ENCODE measurements at regions not wholly inside any gene's neighbourhood (a gene's known extent, or its start where the extent isn't known, plus 50 kb on each side); places are given as distances from the start of the nearest gene placed in this dataset.
A peak's percentile ranks its signal among the peaks of the same experiment; 100 is the strongest.

DNA sequence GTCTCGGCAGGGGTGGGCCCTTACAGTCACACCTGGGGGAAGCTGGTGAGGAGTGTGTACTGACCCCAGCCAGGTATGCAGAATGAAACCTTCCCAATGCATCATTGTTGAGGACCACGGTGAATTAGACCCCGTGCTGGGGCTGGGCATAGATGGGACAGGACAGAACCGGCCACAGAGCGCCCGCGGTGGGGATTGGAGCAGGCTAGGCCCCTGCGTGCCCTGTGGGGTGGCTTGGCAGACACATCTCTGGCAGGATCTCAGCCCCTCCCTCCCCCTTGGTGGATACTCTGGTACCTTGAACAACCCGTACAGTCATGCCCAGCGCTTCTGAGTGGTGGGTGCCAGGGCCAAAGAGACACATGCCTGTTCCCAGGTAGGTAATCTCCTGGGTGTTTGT is 200.6 kb downstream of the TEX29 start:
- TF ChIP-seq, protein P1, sequence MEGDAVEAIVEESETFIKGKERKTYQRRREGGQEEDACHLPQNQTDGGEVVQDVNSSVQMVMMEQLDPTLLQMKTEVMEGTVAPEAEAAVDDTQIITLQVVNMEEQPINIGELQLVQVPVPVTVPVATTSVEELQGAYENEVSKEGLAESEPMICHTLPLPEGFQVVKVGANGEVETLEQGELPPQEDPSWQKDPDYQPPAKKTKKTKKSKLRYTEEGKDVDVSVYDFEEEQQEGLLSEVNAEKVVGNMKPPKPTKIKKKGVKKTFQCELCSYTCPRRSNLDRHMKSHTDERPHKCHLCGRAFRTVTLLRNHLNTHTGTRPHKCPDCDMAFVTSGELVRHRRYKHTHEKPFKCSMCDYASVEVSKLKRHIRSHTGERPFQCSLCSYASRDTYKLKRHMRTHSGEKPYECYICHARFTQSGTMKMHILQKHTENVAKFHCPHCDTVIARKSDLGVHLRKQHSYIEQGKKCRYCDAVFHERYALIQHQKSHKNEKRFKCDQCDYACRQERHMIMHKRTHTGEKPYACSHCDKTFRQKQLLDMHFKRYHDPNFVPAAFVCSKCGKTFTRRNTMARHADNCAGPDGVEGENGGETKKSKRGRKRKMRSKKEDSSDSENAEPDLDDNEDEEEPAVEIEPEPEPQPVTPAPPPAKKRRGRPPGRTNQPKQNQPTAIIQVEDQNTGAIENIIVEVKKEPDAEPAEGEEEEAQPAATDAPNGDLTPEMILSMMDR (IDR thresholded peaks at IDR 0.05 in 8 of 11, conservative IDR thresholded peaks at IDR 0.05 in 3 of 11), result no peak
- no peak for TF ChIP-seq POLR2A (IDR thresholded peaks at IDR 0.05)
- TF ChIP-seq POLR2AphosphoS5 (IDR thresholded peaks at IDR 0.05), result no peak
- Histone ChIP-seq H3K27ac (no peak overlapping the region), H3K4me1 (no peaks in the 10 kb centered on the region), H3K36me3 (no peaks in the 10 kb centered on the region), H3K27me3 (replicated peaks in 1 of 7) (peaks cover 0 to 46% (median 0%) of the 10 kb centered on the region in 7 donors), H3K9me3 (no peaks in the 10 kb centered on the region), H3K4me3 (no peak overlapping the region)
- DNase-seq, result peak; percentile 44
- intact Hi-C loops (cut with DNase I; ENCODE audit: low total_unique reads), result no loop called here
- 84 to 92% (median 86%) methylated on average over 9 to 10 of the region's 10 CpGs for WGBS, 5 donors

DNA sequence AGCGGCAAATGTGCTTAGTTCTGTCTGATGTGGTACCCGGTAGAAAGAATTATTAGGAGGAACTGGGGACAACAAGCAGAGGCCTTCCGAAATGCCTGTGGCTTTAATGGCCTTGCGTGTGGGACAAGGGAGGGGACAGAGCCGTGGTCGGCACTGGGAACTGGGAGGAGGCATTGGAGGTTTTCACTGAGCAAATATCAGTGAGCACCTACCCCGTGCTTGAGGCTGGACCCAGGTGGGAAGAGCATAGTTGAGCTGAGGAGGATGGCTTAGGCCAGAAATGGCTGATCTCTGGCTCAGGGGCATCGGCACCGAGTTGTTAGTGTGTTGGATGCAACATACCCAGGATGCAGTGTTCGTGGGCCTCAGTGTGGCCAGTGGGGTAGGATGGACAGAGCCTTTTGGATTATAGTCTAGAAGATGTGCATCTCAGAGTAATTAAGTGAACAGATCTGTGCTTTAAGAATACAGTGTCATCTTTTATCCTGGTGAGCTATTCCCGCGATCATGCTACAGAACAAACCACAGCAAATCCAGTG is 201.3 kb downstream of the TEX29 start:
- Histone ChIP-seq H3K36me3 (no peaks in the 10 kb centered on the region), H3K4me1 (no peaks in the 10 kb centered on the region), H3K9me3 (no peaks in the 10 kb centered on the region), H3K4me3 (no peak overlapping the region), H3K27me3 (replicated peaks in 1 of 7) (peaks cover 0 to 43% (median 0%) of the 10 kb centered on the region in 7 donors), H3K27ac (no peak overlapping the region)
- TF ChIP-seq, protein P1 (IDR thresholded peaks at IDR 0.05 in 8 of 11, conservative IDR thresholded peaks at IDR 0.05 in 3 of 11), result no peak
- no peak for TF ChIP-seq POLR2A (IDR thresholded peaks at IDR 0.05)
- TF ChIP-seq POLR2AphosphoS5 (IDR thresholded peaks at IDR 0.05), result no peak
- peak; percentile 39 for DNase-seq
- intact Hi-C loops (cut with DNase I; ENCODE audit: low total_unique reads), result no loop called here
- 54 to 62% (median 57%) methylated on average over 12 of the region's 12 CpGs for WGBS, 5 donors

DNA sequence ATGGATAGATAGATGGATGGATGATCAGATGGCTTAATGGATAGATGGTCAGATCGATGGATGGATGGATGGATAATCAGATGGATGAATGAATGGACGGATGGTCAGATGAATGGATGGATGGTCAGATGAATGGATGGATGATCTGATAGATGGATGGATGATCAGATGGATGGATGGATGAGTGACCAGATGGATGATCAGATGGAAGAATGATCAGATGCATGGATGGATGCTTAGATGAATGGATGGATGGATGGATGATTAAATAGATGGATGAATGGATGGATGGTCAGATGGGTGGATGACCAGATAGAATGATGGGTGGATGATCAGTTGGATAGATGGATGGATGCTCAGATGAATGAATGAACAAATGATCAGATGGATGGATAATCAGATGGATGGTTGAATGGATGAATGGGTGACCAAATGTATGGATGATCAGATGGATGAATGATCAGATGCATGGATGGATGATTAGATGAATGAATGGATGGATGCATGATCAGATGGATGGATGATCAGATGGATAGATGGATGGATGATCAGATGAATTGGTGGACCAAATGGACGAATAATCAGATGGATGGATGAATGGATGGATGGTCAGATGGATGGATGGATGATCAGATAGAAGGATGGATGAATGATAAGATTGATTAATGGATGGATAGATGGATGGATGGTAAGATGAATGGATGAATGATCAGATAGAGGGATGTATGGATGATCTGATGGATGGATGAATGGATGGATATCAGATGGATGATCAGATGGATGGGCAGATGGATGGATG is 205.1 kb downstream of the TEX29 start:
- DNase-seq, result no peak
- no peak overlapping the region for H3K27ac ChIP-seq
- H3K4me3 ChIP-seq, result no peak overlapping the region
- no peaks in the 10 kb centered on the region for H3K4me1 ChIP-seq
- WGBS, 5 donors, result 60 to 80% (median 65%) methylated on average over 3 of the region's 3 CpGs
- peaks cover 0 to 40% (median 0%) of the 10 kb centered on the region in 7 donors for H3K27me3 ChIP-seq (replicated peaks in 1 of 7)
- intact Hi-C loops (cut with DNase I; ENCODE audit: low total_unique reads), result no loop called here
- H3K36me3 ChIP-seq, result no peaks in the 10 kb centered on the region
- no peak for TF ChIP-seq POLR2A (IDR thresholded peaks at IDR 0.05)
- TF ChIP-seq, protein P1 (IDR thresholded peaks at IDR 0.05 in 8 of 11, conservative IDR thresholded peaks at IDR 0.05 in 3 of 11), result no peak
- no peak for TF ChIP-seq POLR2AphosphoS5 (IDR thresholded peaks at IDR 0.05)
- no peaks in the 10 kb centered on the region for H3K9me3 ChIP-seq

DNA sequence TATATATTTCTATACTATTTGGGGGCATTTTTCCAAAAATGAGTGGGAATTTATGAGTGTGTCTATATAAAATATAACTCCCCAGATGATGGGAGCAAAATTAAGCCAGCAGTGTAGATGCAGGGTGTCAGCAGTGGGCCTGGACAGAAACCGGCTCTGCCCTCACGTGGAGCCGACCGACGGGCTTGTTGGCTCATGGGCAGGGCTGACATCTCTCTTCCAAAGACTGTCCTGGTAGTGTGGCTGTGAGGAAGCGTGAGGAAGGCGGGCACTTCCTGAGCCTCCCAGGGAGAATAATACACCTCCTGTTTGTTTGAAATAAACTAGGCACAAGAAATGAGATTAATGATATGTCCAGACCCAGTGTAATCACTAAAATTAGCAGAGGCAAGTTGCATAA is 206.5 kb downstream of the TEX29 start:
- intact Hi-C loops (cut with DNase I; ENCODE audit: low total_unique reads), result no loop called here
- Histone ChIP-seq H3K27ac (no peak overlapping the region), H3K4me1 (no peaks in the 10 kb centered on the region), H3K4me3 (no peak overlapping the region), H3K36me3 (no peaks in the 10 kb centered on the region), H3K9me3 (no peaks in the 10 kb centered on the region), H3K27me3 (replicated peaks in 1 of 7) (peaks cover 0 to 40% (median 0%) of the 10 kb centered on the region in 7 donors)
- peak; percentile 50 for DNase-seq
- TF ChIP-seq POLR2AphosphoS5 (IDR thresholded peaks at IDR 0.05), result no peak
- TF ChIP-seq, protein P1 (IDR thresholded peaks at IDR 0.05 in 8 of 11, conservative IDR thresholded peaks at IDR 0.05 in 3 of 11), result no peak
- no peak for TF ChIP-seq POLR2A (IDR thresholded peaks at IDR 0.05)
- 43 to 67% (median 49%) methylated on average over 7 of the region's 7 CpGs for WGBS, 5 donors

Measured in spleen (tissue), 11 donors.